ENCODE measurements at regions not wholly inside any gene's neighbourhood (a gene's known extent, or its start where the extent isn't known, plus 50 kb on each side); places are given as distances from the start of the nearest gene placed in this dataset.
A peak's percentile ranks its signal among the peaks of the same experiment; 100 is the strongest.

DNA sequence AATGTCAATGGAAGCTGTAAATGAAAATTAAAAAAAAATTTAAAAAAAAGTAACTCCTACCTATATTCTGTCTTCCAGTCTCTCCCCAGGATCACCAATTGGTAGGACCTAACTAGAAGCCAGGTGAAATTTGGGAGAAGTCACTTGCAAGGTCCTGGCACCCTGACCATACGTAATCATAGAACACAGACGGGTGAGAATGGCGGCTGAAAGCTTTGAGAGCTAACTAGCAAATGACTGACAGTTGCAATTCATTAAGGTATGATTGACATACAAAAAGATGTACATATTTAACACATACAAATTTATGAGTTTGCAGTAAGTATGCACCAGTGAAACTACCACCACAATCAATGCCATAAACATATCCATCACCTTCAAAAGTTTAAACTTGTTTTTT, 372.7 kb upstream of the PSMD7 start:
- Histone ChIP-seq H3K27me3 (ENCODE audit: control insufficient read depth in 3 of 3, insufficient read depth in 3 of 3, low read length in 2 of 3) (no peaks in the 10 kb centered on the region), H3K4me1 (ENCODE audit: control insufficient read depth in 5 of 5, insufficient read depth in 5 of 5, low read length in 5 of 5) (no peaks in the 10 kb centered on the region), H3K27ac (ENCODE audit: low read depth in 1 of 2, low read length in 1 of 2) (no peak overlapping the region), H3K9ac (ENCODE audit: insufficient read depth in 1 of 2, low read length in 2 of 2) (no peak overlapping the region), H3K4me3 (no peak overlapping the region), H3K9me3 (ENCODE audit: control insufficient read depth in 4 of 4, insufficient read depth in 3 of 4, low read length in 3 of 4) (peaks cover 0 to 13% (median 6%) of the 10 kb centered on the region in 4 donors), H3K36me3 (ENCODE audit: control insufficient read depth in 4 of 4, insufficient read depth in 4 of 4, low read length in 4 of 4) (no peaks in the 10 kb centered on the region)
- ATAC-seq (ENCODE audit: insufficient read depth, low FRiP score) (no peak), DNase-seq (no peak)
- 93 to 97% methylated on average over 3 of the region's 3 CpGs for WGBS, 2 donors
- TF ChIP-seq, protein P1, sequence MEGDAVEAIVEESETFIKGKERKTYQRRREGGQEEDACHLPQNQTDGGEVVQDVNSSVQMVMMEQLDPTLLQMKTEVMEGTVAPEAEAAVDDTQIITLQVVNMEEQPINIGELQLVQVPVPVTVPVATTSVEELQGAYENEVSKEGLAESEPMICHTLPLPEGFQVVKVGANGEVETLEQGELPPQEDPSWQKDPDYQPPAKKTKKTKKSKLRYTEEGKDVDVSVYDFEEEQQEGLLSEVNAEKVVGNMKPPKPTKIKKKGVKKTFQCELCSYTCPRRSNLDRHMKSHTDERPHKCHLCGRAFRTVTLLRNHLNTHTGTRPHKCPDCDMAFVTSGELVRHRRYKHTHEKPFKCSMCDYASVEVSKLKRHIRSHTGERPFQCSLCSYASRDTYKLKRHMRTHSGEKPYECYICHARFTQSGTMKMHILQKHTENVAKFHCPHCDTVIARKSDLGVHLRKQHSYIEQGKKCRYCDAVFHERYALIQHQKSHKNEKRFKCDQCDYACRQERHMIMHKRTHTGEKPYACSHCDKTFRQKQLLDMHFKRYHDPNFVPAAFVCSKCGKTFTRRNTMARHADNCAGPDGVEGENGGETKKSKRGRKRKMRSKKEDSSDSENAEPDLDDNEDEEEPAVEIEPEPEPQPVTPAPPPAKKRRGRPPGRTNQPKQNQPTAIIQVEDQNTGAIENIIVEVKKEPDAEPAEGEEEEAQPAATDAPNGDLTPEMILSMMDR (IDR thresholded peaks at IDR 0.05; ENCODE audit: control extremely low read depth, extremely low read depth): no peak

DNA sequence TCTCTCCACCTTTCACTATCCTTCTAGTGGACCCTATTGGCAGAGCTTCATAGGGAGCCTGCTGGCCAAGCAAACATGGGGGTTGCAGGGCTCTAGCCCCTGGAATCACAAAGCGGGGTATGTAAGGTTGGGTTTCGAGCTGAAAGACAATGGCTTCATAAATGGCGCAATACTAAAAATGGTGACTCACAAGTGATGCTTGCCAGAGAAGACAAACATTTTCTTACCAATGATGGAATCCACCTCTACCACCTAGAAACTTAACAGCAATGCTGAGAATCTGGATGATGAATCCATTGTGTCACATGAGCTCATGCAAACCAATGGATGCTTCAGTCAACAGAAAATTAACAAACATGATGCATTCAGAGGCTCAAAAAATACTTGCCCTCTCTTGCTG, 375.3 kb upstream of the PSMD7 start:
- no peak for DNase-seq
- ATAC-seq (ENCODE audit: insufficient read depth, low FRiP score): no peak
- 96 to 99% methylated on average over 3 of the region's 3 CpGs for WGBS, 2 donors

DNA sequence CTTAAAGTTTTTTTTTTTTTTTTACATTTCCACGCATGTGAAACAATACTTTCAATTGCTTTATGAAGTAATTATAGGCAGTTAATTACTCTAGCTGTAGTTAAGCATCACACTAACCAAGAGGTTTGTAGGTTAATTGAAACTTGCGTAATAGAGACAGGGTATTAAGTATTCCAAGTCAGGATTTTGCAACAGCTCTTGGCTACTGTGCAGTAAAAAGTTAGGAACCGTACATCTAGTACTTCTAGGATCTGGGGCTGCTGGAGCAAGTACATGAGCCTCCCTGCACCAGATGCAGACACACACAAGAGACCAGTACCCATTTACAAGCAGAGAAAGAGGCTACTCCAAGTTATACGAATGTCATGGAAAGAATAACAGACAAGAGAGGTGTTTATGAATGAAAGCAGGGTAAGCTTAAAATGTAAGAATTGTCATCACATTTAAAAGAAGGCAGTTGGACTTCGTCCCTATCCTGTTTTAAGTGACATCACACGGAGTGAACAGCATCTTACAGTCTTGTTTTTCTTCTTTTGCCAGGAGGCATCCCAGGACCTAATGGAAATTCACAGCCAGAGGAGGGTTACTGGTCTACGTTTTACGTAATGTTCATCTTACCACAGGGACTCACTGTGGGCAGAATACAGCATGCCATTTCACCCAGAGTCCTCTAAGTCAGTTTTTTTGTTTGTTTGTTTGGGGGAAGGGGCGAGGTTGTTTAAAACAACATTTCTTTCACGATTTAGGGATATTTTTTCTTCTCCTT, 379.6 kb upstream of the PSMD7 start:
- DNase-seq: peak; percentile 16 to 83 (median 60)
- H3K27me3 ChIP-seq (ENCODE audit: control insufficient read depth in 3 of 3, insufficient read depth in 3 of 3, low read length in 2 of 3): no peaks in the 10 kb centered on the region
- H3K9ac ChIP-seq (ENCODE audit: insufficient read depth in 1 of 2, low read length in 2 of 2): peak overlapping the region in 1 of 2 donors; percentile 42
- H3K36me3 ChIP-seq (ENCODE audit: control insufficient read depth in 4 of 4, insufficient read depth in 4 of 4, low read length in 4 of 4): no peaks in the 10 kb centered on the region
- TF ChIP-seq, protein P1 (IDR thresholded peaks at IDR 0.05; ENCODE audit: control extremely low read depth, extremely low read depth): no peak
- H3K27ac ChIP-seq (ENCODE audit: low read depth in 1 of 2, low read length in 1 of 2): peak overlapping the region in 1 of 2 donors; percentile 9
- peaks cover 0 to 12% (median 4%) of the 10 kb centered on the region in 5 donors for H3K4me1 ChIP-seq (ENCODE audit: control insufficient read depth in 5 of 5, insufficient read depth in 5 of 5, low read length in 5 of 5)
- peaks cover 0 to 4% (median 1%) of the 10 kb centered on the region in 4 donors for H3K9me3 ChIP-seq (ENCODE audit: control insufficient read depth in 4 of 4, insufficient read depth in 3 of 4, low read length in 3 of 4)
- 61 to 72% methylated on average over 10 of the region's 10 CpGs for WGBS, 2 donors
- no peak overlapping the region for H3K4me3 ChIP-seq
- ATAC-seq (ENCODE audit: insufficient read depth, low FRiP score): no peak

More for the DNA sequence above, 375.3 kb upstream of the PSMD7 start:
- Histone ChIP-seq H3K27ac (ENCODE audit: low read depth in 1 of 2, low read length in 1 of 2) (no peak overlapping the region), H3K27me3 (ENCODE audit: control insufficient read depth in 3 of 3, insufficient read depth in 3 of 3, low read length in 2 of 3) (no peaks in the 10 kb centered on the region), H3K9ac (ENCODE audit: insufficient read depth in 1 of 2, low read length in 2 of 2) (no peak overlapping the region), H3K36me3 (ENCODE audit: control insufficient read depth in 4 of 4, insufficient read depth in 4 of 4, low read length in 4 of 4) (no peaks in the 10 kb centered on the region), H3K9me3 (ENCODE audit: control insufficient read depth in 4 of 4, insufficient read depth in 3 of 4, low read length in 3 of 4) (peaks cover 0 to 3% (median 1%) of the 10 kb centered on the region in 4 donors), H3K4me3 (no peak overlapping the region), H3K4me1 (ENCODE audit: control insufficient read depth in 5 of 5, insufficient read depth in 5 of 5, low read length in 5 of 5) (peaks cover 0 to 6% (median 4%) of the 10 kb centered on the region in 5 donors)
- TF ChIP-seq, protein P1 (IDR thresholded peaks at IDR 0.05; ENCODE audit: control extremely low read depth, extremely low read depth): no peak

Measured in lung (tissue), 11 donors.